Mesothelial cell of epicardium (in vitro differentiated cells): ENCODE measurements at regions not wholly inside any gene's neighbourhood (a gene's known extent, or its start where the extent isn't known, plus 50 kb on each side); places are given as distances from the start of the nearest gene placed in this dataset.

Experiments used
- DNase-seq, 2 experiments: peaks; one replicate each; pipeline ENCODE4 v3.0.0; 2021; ENCODE audit warnings: low spot score in 2 of 2; ENCODE audit not compliant: unreplicated experiment in 2 of 2
- H3K27ac Mint-ChIP-seq: 2 replicates; pipeline ENCODE4 v1.8.0; 2021; ENCODE audit warnings: mixed read lengths
- H3K27me3 Mint-ChIP-seq: 2 replicates; pipeline ENCODE4 v1.8.0; 2021; ENCODE audit warnings: low read depth, mixed read lengths
- H3K36me3 Mint-ChIP-seq: 2 replicates; pipeline ENCODE4 v1.8.0; 2021; ENCODE audit warnings: mixed read lengths
- H3K4me1 Mint-ChIP-seq: 2 replicates; pipeline ENCODE4 v1.8.0; 2021; ENCODE audit warnings: mixed read lengths
- H3K4me3 Mint-ChIP-seq: 2 replicates; pipeline ENCODE4 v1.8.0; 2021; ENCODE audit warnings: mild to moderate bottlenecking, moderate library complexity, mixed read lengths
- H3K9me3 Mint-ChIP-seq: 2 replicates; pipeline ENCODE4 v1.8.0; 2021; ENCODE audit warnings: mixed read lengths
- TF ChIP-seq, protein P1 (sequence below): fragments of 200-600 bp; sonication (generic); IDR thresholded peaks from one replicate; pipeline ENCODE4 v1.5.0; 2021; ENCODE audit warnings: antibody characterized with exemption; ENCODE audit not compliant: unreplicated experiment

DNA sequence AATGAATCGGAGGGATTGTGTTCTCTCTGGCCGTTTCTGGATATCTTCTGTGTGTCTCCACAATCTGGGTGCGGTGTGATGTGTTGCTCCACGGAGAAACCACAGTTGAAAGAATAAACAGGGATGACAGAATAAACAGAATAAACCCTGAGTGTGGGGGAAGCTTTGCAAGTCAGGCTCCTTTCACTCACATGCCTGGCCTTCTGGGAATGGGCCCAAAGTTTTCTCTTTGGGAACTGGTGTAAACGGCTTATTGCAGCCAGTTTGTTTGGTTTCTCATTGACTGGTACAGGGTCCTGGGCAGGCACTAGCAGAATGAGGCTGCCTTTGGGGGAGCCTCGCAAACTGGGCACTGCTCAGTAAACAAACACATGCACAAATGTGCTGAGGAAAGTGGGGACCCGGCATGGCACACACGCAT, 324.7 kb downstream of the DLEU7 start:
- DNase-seq: no peak
- no peak overlapping the region for H3K4me3 Mint-ChIP-seq
- TF ChIP-seq, protein P1, sequence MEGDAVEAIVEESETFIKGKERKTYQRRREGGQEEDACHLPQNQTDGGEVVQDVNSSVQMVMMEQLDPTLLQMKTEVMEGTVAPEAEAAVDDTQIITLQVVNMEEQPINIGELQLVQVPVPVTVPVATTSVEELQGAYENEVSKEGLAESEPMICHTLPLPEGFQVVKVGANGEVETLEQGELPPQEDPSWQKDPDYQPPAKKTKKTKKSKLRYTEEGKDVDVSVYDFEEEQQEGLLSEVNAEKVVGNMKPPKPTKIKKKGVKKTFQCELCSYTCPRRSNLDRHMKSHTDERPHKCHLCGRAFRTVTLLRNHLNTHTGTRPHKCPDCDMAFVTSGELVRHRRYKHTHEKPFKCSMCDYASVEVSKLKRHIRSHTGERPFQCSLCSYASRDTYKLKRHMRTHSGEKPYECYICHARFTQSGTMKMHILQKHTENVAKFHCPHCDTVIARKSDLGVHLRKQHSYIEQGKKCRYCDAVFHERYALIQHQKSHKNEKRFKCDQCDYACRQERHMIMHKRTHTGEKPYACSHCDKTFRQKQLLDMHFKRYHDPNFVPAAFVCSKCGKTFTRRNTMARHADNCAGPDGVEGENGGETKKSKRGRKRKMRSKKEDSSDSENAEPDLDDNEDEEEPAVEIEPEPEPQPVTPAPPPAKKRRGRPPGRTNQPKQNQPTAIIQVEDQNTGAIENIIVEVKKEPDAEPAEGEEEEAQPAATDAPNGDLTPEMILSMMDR: no peak
- H3K27ac Mint-ChIP-seq: no peak overlapping the region
- no peaks in the 10 kb centered on the region for H3K36me3 Mint-ChIP-seq
- H3K9me3 Mint-ChIP-seq: no peaks in the 10 kb centered on the region
- H3K27me3 Mint-ChIP-seq: no peaks in the 10 kb centered on the region
- peaks cover 43% of the 10 kb centered on the region for H3K4me1 Mint-ChIP-seq

DNA sequence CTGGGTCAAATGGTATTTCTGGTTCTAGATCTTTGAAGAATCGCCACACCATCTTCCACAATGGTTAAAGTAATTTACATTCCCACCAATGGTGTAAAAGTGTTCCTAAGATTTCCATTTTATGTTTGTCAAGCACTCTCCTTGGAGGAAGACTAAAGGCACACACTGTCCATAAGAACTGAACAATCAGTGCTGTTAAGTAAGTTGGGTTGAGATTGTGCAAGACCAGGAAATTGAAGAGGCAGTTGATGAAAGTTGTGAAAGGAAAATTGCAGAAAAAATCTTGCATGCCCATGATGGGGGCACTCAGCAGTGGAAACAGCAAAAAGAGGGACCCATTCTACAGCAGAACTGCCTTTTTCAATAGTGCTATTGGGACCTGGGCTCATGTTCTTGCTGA, 323.6 kb downstream of the DLEU7 start:
- Mint-ChIP-seq H3K27me3 (no peaks in the 10 kb centered on the region), H3K36me3 (no peaks in the 10 kb centered on the region), H3K27ac (no peak overlapping the region), H3K4me1 (peaks cover 40% of the 10 kb centered on the region), H3K9me3 (no peaks in the 10 kb centered on the region), H3K4me3 (no peak overlapping the region)
- TF ChIP-seq, protein P1: no peak
- DNase-seq: no peak

DNA sequence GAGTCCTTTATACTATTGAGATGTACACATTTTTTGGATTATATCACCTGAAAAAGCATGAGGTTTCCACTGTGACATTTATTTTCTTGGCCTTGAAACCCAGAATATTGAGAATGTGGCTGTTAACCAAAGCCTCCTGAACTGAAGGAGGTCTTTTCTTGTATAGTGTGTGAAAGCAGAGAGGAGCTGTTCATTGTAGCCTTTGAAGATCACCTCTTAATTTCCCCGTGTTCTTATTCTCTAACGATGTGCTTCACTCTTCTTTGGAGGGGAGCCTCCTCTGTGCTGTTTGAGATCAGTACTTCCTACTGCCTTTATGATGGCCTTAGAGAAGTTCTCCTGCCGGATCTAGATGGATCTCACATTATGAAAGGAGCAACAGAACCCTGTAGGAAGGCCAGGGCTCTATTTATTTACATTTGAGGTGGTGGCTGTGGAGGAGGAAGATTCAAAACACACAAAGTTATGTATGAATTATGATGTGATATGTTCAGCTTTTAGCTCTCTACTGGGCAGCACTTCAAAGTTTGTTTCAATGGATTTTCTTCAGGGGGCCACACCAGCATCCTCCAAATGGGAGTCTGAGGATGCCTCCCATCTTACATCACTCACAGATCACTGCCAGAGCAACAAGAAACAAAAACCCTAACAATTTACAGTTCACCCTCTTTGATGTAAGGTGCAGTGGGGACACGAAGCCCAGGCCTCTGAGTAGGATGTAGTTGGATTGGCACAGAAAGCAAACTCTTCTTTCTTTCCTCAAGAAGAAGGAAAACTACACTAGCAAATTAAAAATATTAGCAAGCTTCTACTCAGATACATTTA, 322.3 kb downstream of the DLEU7 start:
- no peaks in the 10 kb centered on the region for H3K9me3 Mint-ChIP-seq
- peaks cover 8% of the 10 kb centered on the region for H3K27me3 Mint-ChIP-seq
- no peak overlapping the region for H3K4me3 Mint-ChIP-seq
- H3K36me3 Mint-ChIP-seq: no peaks in the 10 kb centered on the region
- TF ChIP-seq, protein P1: no peak
- peak overlapping the region; percentile 90 for H3K27ac Mint-ChIP-seq
- peaks cover 41% of the 10 kb centered on the region for H3K4me1 Mint-ChIP-seq
- DNase-seq: no peak

DNA sequence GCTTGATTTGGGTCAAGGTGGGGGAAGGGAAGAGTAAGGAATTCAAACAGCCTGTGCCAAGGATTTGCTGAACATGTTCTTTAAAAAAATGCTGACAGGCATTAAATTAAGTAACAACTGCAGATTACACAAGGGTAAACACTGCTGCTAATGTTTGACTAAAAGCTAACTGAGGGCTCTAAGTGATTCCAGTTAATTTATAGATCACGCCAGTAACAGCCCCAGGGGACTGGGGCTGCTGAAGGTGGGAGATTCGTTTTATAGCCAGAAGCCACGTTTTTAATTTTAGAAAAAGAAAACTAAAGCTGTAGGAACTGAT, 321.7 kb downstream of the DLEU7 start:
- TF ChIP-seq, protein P1: no peak
- H3K4me1 Mint-ChIP-seq: peaks cover 46% of the 10 kb centered on the region
- H3K9me3 Mint-ChIP-seq: no peaks in the 10 kb centered on the region
- H3K27ac Mint-ChIP-seq: peak overlapping the region; percentile 90
- no peak for DNase-seq
- no peak overlapping the region for H3K4me3 Mint-ChIP-seq
- no peaks in the 10 kb centered on the region for H3K36me3 Mint-ChIP-seq
- peaks cover 14% of the 10 kb centered on the region for H3K27me3 Mint-ChIP-seq

DNA sequence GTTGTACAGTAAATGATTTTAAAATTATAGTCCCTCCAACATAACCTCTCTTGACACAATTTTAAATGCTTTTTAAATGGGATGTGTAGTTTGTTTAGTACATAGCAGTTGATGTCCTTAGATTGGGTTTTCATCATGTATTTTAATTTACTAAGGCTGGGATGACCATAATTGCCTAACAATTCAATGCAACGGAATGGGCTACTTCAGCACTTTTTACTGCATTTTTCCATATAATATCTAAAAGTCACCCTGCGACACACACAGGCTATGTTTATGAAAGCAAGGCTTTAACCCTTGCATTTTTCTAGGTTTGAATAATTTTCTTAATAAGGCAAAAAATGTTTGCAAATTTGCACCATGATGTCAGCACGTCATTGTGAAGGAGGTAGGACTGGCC, 321.0 kb downstream of the DLEU7 start:
- H3K27me3 Mint-ChIP-seq: peaks cover 14% of the 10 kb centered on the region
- DNase-seq: no peak
- H3K9me3 Mint-ChIP-seq: no peaks in the 10 kb centered on the region
- peaks cover 44% of the 10 kb centered on the region for H3K4me1 Mint-ChIP-seq
- TF ChIP-seq, protein P1: no peak
- no peak overlapping the region for H3K27ac Mint-ChIP-seq
- no peaks in the 10 kb centered on the region for H3K36me3 Mint-ChIP-seq
- no peak overlapping the region for H3K4me3 Mint-ChIP-seq

DNA sequence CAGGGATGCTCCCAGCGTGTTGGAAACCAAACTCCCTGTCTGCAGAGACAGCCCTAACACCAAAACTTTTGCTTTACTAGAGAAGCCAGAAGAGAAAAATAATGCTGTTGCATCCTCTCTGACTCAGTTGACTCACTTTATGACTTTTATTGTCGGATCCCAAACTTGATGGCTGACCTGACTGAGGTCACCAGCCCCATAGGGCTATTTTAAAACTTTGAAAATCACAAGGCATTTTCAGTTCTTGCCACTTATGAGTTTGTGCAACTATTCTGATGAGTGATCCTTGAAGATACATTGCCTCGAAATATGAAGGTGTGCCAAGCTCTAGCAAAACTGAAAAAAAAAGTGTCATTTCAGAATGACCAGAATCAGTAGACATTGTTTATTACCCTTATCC, 320.2 kb downstream of the DLEU7 start:
- DNase-seq: no peak
- Mint-ChIP-seq H3K36me3 (no peaks in the 10 kb centered on the region), H3K27me3 (peaks cover 14% of the 10 kb centered on the region), H3K9me3 (no peaks in the 10 kb centered on the region), H3K4me1 (peaks cover 50% of the 10 kb centered on the region), H3K27ac (no peak overlapping the region), H3K4me3 (no peak overlapping the region)
- TF ChIP-seq, protein P1: no peak
